IPS-20b (cell line): ENCODE measurements at regions not wholly inside any gene's neighbourhood (a gene's known extent, or its start where the extent isn't known, plus 50 kb on each side); places are given as distances from the start of the nearest gene placed in this dataset.

ENCODE experiments used
- H3K27ac ChIP-seq: one replicate; pipeline ENCODE4 v1.5.1; 2013; ENCODE audit warnings: low read length
- H3K27me3 ChIP-seq: 2 replicates; pipeline ENCODE4 v1.6.1; 2013; ENCODE audit warnings: mild to moderate bottlenecking, low read length, inconsistent platforms; ENCODE audit not compliant: insufficient read depth
- H3K36me3 ChIP-seq: 2 replicates; pipeline ENCODE4 v1.6.1; 2013; ENCODE audit warnings: low read depth, mild to moderate bottlenecking, inconsistent platforms, low read length, moderate library complexity; ENCODE audit not compliant: insufficient read depth
- H3K4me1 ChIP-seq: 2 replicates; pipeline ENCODE4 v1.6.1; 2013; ENCODE audit warnings: mild to moderate bottlenecking, control low read depth, inconsistent platforms, low read length, moderate library complexity; ENCODE audit not compliant: insufficient read depth
- H3K4me3 ChIP-seq: 2 replicates; pipeline ENCODE4 v1.5.1; 2013; ENCODE audit warnings: mild to moderate bottlenecking, low read length, inconsistent platforms
- H3K9ac ChIP-seq: 2 replicates; pipeline ENCODE4 v1.6.1; 2013; ENCODE audit warnings: low read depth, mild to moderate bottlenecking, inconsistent platforms, low read length, moderate library complexity
- H3K9me3 ChIP-seq: 2 replicates; pipeline ENCODE4 v1.6.1; 2013; ENCODE audit warnings: mild to moderate bottlenecking, low read depth, low read length, inconsistent platforms; ENCODE audit not compliant: insufficient read depth

- no peaks in the 10 kb centered on the region for H3K9me3 ChIP-seq
- no peak overlapping the region for H3K9ac ChIP-seq
- H3K4me1 ChIP-seq = peaks cover 4% of the 10 kb centered on the region; the same call in 1 of the 2 replicates
- no peak overlapping the region for H3K27ac ChIP-seq
- no peaks in the 10 kb centered on the region for H3K36me3 ChIP-seq
- H3K27me3 ChIP-seq = no peaks in the 10 kb centered on the region
- no peak overlapping the region for H3K4me3 ChIP-seq
Observed at GRCh38 chr4:188197566-188197965, 58.3 kb downstream of the TRIML1 start.

DNA sequence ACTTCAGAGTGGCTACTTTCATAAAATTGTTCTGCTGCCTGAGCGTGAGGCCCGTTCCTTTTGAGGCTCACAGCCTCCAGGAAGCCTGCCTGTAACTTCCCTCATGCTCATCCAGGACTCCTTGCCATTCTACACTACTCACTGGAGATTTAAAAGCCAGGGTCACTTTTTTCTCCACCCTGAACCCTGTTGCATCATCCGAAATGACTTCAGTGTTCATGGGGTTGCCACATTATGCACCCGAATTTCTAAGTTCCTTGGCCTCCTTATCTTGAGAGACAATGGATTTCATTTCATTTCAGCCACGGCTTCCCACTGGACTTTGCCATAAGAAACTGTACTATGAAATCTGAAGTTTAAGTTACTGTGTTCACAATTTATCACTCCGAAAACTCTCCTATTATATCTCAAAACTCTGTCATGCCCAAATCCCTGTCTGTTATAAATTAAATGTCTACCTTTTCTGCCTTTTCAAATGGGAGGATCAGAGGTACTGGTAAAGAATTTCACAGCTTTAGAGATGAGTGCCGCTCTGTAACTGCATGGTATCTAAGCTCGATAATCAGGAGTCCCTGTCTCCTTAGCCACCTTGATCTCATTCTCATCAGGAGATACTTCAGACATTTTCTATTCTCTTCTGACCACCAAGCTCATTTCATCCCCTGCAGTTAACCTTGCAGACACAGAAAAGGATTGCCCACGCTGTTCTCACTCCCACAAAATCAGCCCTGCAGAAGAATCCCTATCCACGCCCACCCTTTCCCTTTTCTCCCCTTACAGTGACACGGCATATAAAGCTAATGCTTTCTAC lies 59.9 kb downstream of the TRIML1 start:
- no peaks in the 10 kb centered on the region for H3K36me3 ChIP-seq

DNA sequence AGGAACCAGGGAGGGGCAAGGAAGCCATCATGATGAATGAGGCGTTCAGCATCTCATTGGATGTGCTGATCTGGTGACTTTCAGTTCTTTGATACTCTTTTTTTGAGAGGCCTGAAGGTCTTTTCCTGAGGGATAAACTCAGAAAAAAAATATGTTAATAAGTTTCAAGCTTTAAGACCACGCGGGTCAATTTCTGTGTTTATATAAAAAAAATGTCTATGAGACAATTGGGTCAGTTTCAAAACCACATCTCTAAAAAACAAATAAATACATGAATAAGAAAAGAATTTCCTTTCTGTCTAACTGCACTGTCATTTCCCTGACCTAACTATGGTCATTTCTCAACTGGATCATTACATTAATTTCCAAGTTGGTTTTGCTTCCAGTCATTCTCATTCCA lies 62.6 kb downstream of the TRIML1 start:
- Histone ChIP-seq H3K9ac (no peak overlapping the region), H3K4me3 (no peak overlapping the region), H3K27ac (no peak overlapping the region), H3K4me1 (peaks cover 4% of the 10 kb centered on the region; the same call in 1 of the 2 replicates), H3K36me3 (no peaks in the 10 kb centered on the region), H3K9me3 (no peaks in the 10 kb centered on the region), H3K27me3 (no peaks in the 10 kb centered on the region)

More for the DNA sequence above, 59.9 kb downstream of the TRIML1 start:
- no peak overlapping the region for H3K4me3 ChIP-seq
- H3K4me1 ChIP-seq = peaks cover 4% of the 10 kb centered on the region; the same call in 1 of the 2 replicates
- H3K9ac ChIP-seq = no peak overlapping the region
- H3K27me3 ChIP-seq = no peaks in the 10 kb centered on the region
- no peak overlapping the region for H3K27ac ChIP-seq
- no peaks in the 10 kb centered on the region for H3K9me3 ChIP-seq

DNA sequence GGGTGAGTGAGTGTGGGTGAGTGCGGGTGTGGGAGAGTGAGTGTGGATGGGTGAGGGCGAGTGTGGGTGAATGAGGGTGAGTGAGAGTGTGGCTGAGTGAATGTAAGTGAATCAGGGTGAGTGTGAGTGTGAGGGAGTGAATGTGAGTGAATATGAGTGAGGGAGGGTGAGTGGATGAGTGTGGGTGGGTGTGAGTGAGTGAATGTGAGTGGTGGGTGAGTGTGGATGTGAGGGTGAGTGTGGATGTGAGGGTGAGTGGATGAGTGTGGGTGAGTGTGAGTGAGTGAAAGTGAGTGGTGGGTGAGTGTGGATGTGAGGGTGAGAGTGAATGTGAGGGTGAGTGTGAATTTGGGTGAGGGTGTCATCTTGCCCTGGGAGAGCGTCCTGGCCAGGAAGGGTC lies 67.5 kb downstream of the TRIML1 start:
- Histone ChIP-seq H3K27me3 (no peaks in the 10 kb centered on the region), H3K27ac (no peak overlapping the region), H3K9ac (no peak overlapping the region), H3K36me3 (no peaks in the 10 kb centered on the region), H3K4me3 (no peak overlapping the region), H3K9me3 (no peaks in the 10 kb centered on the region), H3K4me1 (no peaks in the 10 kb centered on the region)

DNA sequence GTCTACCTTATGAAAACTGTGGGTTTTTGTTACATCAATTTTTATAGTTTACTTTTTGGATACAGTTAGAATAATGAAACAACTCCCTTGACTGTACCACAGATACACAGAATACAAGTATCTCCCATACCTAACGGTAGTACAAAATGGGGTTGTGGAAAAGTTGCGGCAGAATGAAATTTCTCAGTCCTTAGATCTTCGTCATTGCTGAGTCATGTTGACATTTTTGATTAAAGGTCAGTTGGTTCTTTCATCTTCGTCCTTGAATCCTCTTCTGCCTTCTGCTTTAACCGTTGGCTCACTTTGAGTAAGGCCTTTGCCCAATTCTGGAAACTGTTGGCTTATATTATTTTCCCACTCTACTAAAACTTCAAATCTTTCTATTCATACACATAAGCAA lies 75.6 kb downstream of the TRIML1 start:
- no peak overlapping the region for H3K4me3 ChIP-seq
- no peaks in the 10 kb centered on the region for H3K27me3 ChIP-seq
- H3K9me3 ChIP-seq = no peaks in the 10 kb centered on the region
- no peaks in the 10 kb centered on the region for H3K36me3 ChIP-seq
- no peak overlapping the region for H3K9ac ChIP-seq
- H3K4me1 ChIP-seq = no peaks in the 10 kb centered on the region
- no peak overlapping the region for H3K27ac ChIP-seq

- H3K9ac ChIP-seq = no peak overlapping the region
Observed at GRCh38 chr4:188218392-188218791, 79.2 kb downstream of the TRIML1 start.

DNA sequence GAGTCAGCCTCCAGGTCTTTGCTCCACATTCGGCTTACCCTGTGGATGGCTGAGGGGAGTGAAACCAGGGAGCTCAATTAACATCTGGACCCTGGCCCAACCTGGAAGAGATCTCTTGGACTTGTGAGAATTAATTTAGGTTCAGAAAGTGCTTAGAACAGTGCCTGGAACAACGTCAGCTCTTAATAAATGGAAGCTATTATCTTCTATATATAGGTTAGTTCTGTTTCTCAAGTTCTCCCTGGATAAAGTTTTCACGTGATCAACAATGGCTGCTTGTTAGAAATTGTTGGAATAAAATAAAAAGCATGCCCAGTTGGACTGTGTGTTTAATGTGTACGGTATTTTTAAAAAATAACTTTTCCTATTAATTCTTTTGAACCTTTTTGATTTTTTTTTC lies 80.8 kb downstream of the TRIML1 start:
- Histone ChIP-seq H3K36me3 (no peaks in the 10 kb centered on the region), H3K27me3 (no peaks in the 10 kb centered on the region), H3K4me1 (no peaks in the 10 kb centered on the region), H3K9ac (no peak overlapping the region), H3K27ac (no peak overlapping the region), H3K9me3 (no peaks in the 10 kb centered on the region), H3K4me3 (no peak overlapping the region)

More at GRCh38 chr4:188218392-188218791, 79.2 kb downstream of the TRIML1 start:
- H3K9me3 ChIP-seq = no peaks in the 10 kb centered on the region
- no peaks in the 10 kb centered on the region for H3K4me1 ChIP-seq
- no peaks in the 10 kb centered on the region for H3K36me3 ChIP-seq
- peak overlapping the region; percentile 46; the same call in 1 of the 2 replicates for H3K4me3 ChIP-seq
- H3K27ac ChIP-seq = no peak overlapping the region
- no peaks in the 10 kb centered on the region for H3K27me3 ChIP-seq

DNA sequence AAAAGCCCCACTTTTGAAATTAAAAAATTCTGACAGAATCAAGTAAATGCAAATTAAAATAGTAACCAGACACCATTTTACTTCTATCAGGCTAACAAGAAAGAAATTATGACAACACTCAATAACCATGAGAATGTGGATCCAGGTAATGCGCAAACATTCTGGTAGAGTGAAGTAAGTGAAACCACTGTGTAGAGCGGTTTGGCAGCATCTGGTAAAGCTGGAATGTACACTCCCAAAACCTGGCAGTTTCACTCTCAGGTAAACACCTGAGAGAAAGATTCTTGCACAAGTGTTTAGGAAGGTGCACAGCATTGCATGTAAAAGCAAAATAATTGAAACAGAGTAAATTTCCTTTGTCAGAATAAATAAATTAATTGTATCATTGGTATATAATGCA lies 81.8 kb downstream of the TRIML1 start:
- H3K36me3 ChIP-seq = no peaks in the 10 kb centered on the region
- no peaks in the 10 kb centered on the region for H3K4me1 ChIP-seq
- no peak overlapping the region for H3K4me3 ChIP-seq
- no peak overlapping the region for H3K9ac ChIP-seq
- no peak overlapping the region for H3K27ac ChIP-seq
- no peaks in the 10 kb centered on the region for H3K9me3 ChIP-seq
- no peaks in the 10 kb centered on the region for H3K27me3 ChIP-seq

DNA sequence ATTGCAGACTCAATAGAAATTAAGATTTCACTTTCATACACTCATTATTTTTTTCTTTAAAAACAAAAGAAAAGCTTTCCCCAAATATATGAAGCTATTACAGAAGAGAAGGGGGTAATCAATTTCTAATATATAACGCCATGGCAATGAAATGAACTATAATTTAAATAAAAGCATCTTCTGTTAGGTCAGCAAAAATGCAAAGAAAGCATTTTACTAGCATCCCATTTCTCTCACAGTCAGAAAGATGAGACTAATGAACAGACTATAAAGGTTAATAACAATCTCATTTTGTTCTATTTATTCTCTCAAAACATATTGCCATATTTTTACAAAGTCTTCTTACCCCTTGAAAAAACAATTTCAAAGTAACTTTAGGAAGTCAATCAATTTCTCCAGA lies 89.0 kb downstream of the TRIML1 start:
- Histone ChIP-seq H3K27ac (no peak overlapping the region), H3K9me3 (no peaks in the 10 kb centered on the region), H3K27me3 (no peaks in the 10 kb centered on the region), H3K4me1 (no peaks in the 10 kb centered on the region), H3K36me3 (no peaks in the 10 kb centered on the region), H3K9ac (no peak overlapping the region), H3K4me3 (no peak overlapping the region)

- H3K4me1 ChIP-seq = no peaks in the 10 kb centered on the region
- H3K9me3 ChIP-seq = no peaks in the 10 kb centered on the region
- H3K9ac ChIP-seq = no peak overlapping the region
- no peak overlapping the region for H3K27ac ChIP-seq
- no peak overlapping the region for H3K4me3 ChIP-seq
- no peaks in the 10 kb centered on the region for H3K36me3 ChIP-seq
- H3K27me3 ChIP-seq = no peaks in the 10 kb centered on the region
Observed at GRCh38 chr4:188232428-188232827, 93.2 kb downstream of the TRIML1 start.

GRCh38 chr4:188242041-188242440 lies 102.8 kb downstream of the TRIML1 start:
- Histone ChIP-seq H3K4me3 (no peak overlapping the region), H3K4me1 (no peaks in the 10 kb centered on the region), H3K27ac (no peak overlapping the region), H3K36me3 (no peaks in the 10 kb centered on the region), H3K27me3 (no peaks in the 10 kb centered on the region), H3K9ac (no peak overlapping the region), H3K9me3 (no peaks in the 10 kb centered on the region)

GRCh38 chr4:188245651-188246050 lies 106.4 kb downstream of the TRIML1 start:
- Histone ChIP-seq H3K9me3 (no peaks in the 10 kb centered on the region), H3K27ac (no peak overlapping the region), H3K9ac (no peak overlapping the region), H3K36me3 (no peaks in the 10 kb centered on the region), H3K27me3 (no peaks in the 10 kb centered on the region), H3K4me1 (no peaks in the 10 kb centered on the region), H3K4me3 (no peak overlapping the region)
